Prostate gland (tissue), 2 donors: ENCODE measurements at regions not wholly inside any gene's neighbourhood (a gene's known extent, or its start where the extent isn't known, plus 50 kb on each side); places are given as distances from the start of the nearest gene placed in this dataset.

Experiments used
- DNase-seq: peaks from one replicate; pipeline ENCODE4 v3.0.0-alpha.2; 2019; ENCODE audit warnings: low spot score
- H3K27ac ChIP-seq, 2 donors: fragments of 200-600 bp; sonication (generic); 2 replicates each; pipeline ENCODE4 v1.5.1; 2017 to 2019
- H3K27me3 ChIP-seq: fragments of 200-600 bp; sonication (generic); replicated peaks from 2 replicates; pipeline ENCODE4 v1.5.1; 2019; ENCODE audit not compliant: insufficient read depth
- H3K36me3 ChIP-seq, 2 donors: fragments of 200-600 bp; sonication (generic); 1 replicate in 1 of 2; 2 replicates in 1 of 2; pipeline versions ENCODE4 v1.5.1 to v1.8.1; 2017 to 2019
- H3K4me1 ChIP-seq: fragments of 200-600 bp; sonication (generic); replicated peaks from 2 replicates; pipeline ENCODE4 v1.5.1; 2019
- H3K4me3 ChIP-seq, 2 donors: fragments of 200-600 bp; sonication (generic); 2 replicates each; pipeline ENCODE4 v1.5.1; 2017 to 2019
- H3K9me3 ChIP-seq: fragments of 200-600 bp; sonication (generic); 2 replicates; pipeline ENCODE4 v1.5.1; 2017
- POLR2A ChIP-seq: fragments of 450-650 bp; IDR thresholded peaks from one replicate; pipeline ENCODE4 v1.6.1; 2016; ENCODE audit warnings: antibody characterized with exemption, mild to moderate bottlenecking
- POLR2AphosphoS5 ChIP-seq: sonication (generic); formaldehyde crosslinking; IDR thresholded peaks from one replicate; pipeline ENCODE4 v1.6.1; 2017; ENCODE audit warnings: antibody characterized with exemption
- WGBS: methylation state at CpG from one replicate; pipeline ENCODE4 v1.1.5; 2018; 5-methylcytosine and 5-hydroxymethylcytosine counted together
- intact Hi-C: fragments of 100-400 bp; cut with DNase I; formaldehyde crosslinking; loops from one replicate; pipeline ENCODE4 v1.14.2; 2022
- TF ChIP-seq, protein P1 (sequence below), 4 experiments: fragments of 200-600 bp in 2 of 4; fragments of 450-650 bp in 2 of 4; sonication (generic) in 2 of 4; IDR thresholded peaks; 1 replicate in 3 of 4; 2 replicates in 1 of 4; pipeline ENCODE4 v1.5.1; 2016 to 2019; ENCODE audit warnings: antibody characterized with exemption in 4 of 4, mild to moderate bottlenecking in 2 of 4, moderate library complexity in 2 of 4

DNA sequence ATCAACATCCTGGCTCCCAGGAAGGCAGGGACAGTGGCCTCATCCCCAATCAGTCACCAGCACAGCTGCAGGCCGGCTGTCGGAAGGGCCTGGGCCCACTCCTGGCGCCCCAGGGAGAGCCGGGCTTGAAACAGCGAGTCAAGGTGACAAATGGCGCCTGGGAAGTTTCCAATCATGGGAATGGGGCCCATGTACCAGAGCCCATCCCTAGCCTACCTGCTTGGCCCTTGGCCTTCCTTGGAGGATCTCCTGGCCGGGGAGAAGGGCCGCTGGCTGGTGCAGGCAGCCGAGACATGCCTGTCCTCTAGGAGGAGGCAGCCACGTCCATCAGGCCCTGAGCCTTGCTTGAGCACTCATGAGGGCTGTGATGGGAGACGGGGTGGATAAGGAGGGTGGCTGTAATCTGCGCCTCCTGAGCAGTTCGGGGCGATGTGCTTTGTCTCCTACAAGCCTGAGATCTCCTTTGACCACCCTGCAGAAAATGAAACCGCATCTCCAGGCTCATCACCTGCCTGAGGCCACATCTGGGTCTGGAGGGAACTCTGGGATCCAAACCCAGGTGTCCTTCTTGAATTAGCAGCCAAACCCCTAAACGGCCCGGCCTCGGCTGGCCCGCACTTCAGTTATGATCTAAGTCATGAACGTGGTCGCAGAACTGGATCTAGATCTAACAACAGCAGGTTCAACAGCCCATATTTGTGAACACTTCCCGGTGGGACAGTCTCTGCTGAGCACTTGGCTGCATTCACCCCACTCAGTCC is 862.0 kb downstream of the TBC1D22A start:
- TF ChIP-seq POLR2AphosphoS5: no peak
- no peak for TF ChIP-seq POLR2A
- TF ChIP-seq, protein P1, sequence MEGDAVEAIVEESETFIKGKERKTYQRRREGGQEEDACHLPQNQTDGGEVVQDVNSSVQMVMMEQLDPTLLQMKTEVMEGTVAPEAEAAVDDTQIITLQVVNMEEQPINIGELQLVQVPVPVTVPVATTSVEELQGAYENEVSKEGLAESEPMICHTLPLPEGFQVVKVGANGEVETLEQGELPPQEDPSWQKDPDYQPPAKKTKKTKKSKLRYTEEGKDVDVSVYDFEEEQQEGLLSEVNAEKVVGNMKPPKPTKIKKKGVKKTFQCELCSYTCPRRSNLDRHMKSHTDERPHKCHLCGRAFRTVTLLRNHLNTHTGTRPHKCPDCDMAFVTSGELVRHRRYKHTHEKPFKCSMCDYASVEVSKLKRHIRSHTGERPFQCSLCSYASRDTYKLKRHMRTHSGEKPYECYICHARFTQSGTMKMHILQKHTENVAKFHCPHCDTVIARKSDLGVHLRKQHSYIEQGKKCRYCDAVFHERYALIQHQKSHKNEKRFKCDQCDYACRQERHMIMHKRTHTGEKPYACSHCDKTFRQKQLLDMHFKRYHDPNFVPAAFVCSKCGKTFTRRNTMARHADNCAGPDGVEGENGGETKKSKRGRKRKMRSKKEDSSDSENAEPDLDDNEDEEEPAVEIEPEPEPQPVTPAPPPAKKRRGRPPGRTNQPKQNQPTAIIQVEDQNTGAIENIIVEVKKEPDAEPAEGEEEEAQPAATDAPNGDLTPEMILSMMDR (IDR thresholded peaks at IDR 0.05): no peak
- no peaks in the 10 kb centered on the region for H3K36me3 ChIP-seq
- intact Hi-C loops: no loop called here
- 86% methylated on average over 22 of the region's 22 CpGs for WGBS
- H3K27me3 ChIP-seq: no peaks in the 10 kb centered on the region
- no peak overlapping the region for H3K4me3 ChIP-seq
- H3K27ac ChIP-seq: no peak overlapping the region
- H3K4me1 ChIP-seq: no peaks in the 10 kb centered on the region
- H3K9me3 ChIP-seq: no peaks in the 10 kb centered on the region
- no peak for DNase-seq

DNA sequence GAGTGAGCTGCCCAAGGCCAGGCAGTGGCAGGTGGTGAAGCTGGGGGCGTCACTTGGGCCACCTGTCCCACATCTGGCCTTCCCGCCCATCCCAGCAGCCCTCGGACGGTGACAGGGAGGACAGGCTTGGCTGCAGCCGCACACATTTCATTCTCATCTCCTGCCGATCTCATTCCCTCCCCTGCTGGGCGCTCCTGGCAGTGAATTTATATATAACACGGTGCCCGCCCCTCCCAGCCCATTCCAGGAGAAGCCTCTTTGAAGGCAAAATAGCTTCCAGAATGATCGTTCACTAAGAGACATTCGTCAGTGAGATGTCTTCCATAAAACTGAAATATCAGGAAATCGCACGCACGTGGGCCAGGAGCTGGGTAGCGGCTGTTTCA is 861.3 kb downstream of the TBC1D22A start:
- Histone ChIP-seq H3K9me3 (no peaks in the 10 kb centered on the region), H3K4me1 (no peaks in the 10 kb centered on the region), H3K27me3 (no peaks in the 10 kb centered on the region), H3K4me3 (no peak overlapping the region), H3K36me3 (no peaks in the 10 kb centered on the region), H3K27ac (no peak overlapping the region)
- no peak for DNase-seq
- intact Hi-C loops: no loop called here
- WGBS: 65% methylated on average over 15 of the region's 15 CpGs
- TF ChIP-seq POLR2AphosphoS5: no peak
- TF ChIP-seq, protein P1 (IDR thresholded peaks at IDR 0.05): no peak
- no peak for TF ChIP-seq POLR2A

DNA sequence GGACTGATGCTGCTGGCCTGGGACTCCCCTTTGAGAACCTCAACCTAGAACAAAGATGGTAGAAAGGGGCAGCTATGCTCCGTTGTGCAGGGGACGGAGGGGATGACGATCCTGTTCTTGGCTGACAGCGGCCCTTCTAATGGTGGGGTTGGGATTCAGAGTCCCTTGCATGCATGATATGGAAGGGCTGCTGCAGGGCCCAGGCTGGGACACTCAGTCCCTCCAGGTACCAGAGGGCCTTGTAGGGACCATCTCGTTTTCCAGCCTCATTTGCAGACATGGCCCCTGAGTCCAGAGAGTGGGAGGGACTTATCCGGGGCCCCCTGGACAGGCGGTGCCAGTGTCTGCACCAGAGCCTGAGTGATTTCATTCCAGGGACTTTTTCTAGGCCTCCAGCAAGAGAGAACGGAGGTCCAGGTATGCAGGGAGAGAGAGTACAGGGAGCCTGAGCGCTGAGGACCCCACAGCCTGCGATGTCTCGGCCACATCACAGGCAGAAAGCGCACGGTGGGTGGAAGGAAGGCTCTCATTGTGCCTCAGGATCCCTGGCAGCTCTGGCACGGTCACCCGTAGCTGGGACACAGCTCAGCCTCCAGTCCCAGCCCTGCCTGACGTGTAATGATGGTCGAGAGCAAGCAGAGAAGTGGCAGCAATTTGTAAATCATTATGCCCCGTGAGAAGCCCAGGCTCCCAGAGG is 860.8 kb downstream of the TBC1D22A start:
- H3K27me3 ChIP-seq: peaks cover 2% of the 10 kb centered on the region
- TF ChIP-seq, protein P1 (IDR thresholded peaks at IDR 0.05): no peak
- TF ChIP-seq POLR2AphosphoS5 (no peak), POLR2A (no peak)
- WGBS: 82% methylated on average over 18 of the region's 18 CpGs
- H3K4me3 ChIP-seq: no peak overlapping the region
- H3K4me1 ChIP-seq: no peaks in the 10 kb centered on the region
- intact Hi-C loops: no loop called here
- H3K36me3 ChIP-seq: no peaks in the 10 kb centered on the region
- H3K27ac ChIP-seq: no peak overlapping the region
- no peak for DNase-seq
- no peaks in the 10 kb centered on the region for H3K9me3 ChIP-seq

DNA sequence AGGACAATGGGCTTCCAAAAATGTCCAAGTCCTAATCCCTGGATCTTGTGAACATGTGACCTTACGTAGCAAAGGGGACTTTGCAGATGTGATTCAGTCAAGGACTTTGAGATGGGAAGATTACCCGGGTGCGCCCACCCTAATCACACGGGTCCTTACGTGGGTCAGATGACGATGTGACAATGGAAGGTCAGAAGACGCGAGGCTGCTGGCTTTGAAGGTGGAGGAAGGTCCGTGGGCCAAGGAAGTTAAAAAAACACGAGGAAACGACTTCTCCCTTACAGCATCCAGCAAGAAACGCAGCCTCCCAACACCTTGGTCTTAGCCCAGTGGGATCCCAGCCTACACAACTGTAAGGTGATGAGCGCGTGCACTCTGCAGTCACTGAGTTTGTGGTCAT is 860.1 kb downstream of the TBC1D22A start:
- Histone ChIP-seq H3K27ac (no peak overlapping the region), H3K36me3 (no peaks in the 10 kb centered on the region), H3K9me3 (no peaks in the 10 kb centered on the region), H3K4me1 (no peaks in the 10 kb centered on the region), H3K4me3 (no peak overlapping the region), H3K27me3 (peaks cover 4% of the 10 kb centered on the region)
- 85% methylated on average over 14 of the region's 14 CpGs for WGBS
- TF ChIP-seq, protein P1 (IDR thresholded peaks at IDR 0.05): no peak
- TF ChIP-seq POLR2AphosphoS5: no peak
- TF ChIP-seq POLR2A: no peak
- DNase-seq: no peak
- intact Hi-C loops: no loop called here

DNA sequence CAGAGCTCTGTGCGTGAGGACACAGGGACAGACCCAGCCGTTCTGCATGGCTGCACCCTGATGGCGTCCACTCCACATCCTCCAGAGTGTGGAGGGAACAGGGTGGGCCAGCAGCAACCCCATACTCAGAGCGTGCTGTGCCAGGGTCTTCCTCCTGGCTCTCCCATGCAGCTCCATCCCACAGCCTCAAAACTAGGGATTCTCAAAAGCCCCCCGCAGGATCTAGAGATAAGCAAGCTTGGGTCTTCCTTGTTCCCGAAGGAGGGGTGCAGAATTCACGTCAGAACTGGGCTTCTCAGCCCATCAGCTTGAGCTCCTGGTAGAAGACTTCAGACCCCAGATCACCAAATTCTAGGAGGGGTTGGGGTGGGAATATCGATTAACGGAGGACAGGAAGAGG is 858.8 kb downstream of the TBC1D22A start:
- intact Hi-C loops: no loop called here
- no peaks in the 10 kb centered on the region for H3K9me3 ChIP-seq
- WGBS: 75% methylated on average over 9 of the region's 9 CpGs
- H3K4me3 ChIP-seq: no peak overlapping the region
- TF ChIP-seq POLR2AphosphoS5: no peak
- no peak for TF ChIP-seq POLR2A
- TF ChIP-seq, protein P1 (IDR thresholded peaks at IDR 0.05): no peak
- no peaks in the 10 kb centered on the region for H3K36me3 ChIP-seq
- no peaks in the 10 kb centered on the region for H3K4me1 ChIP-seq
- DNase-seq: no peak
- H3K27me3 ChIP-seq: peaks cover 4% of the 10 kb centered on the region
- no peak overlapping the region for H3K27ac ChIP-seq
